ENCODE measurements at regions not wholly inside any gene's neighbourhood (a gene's known extent, or its start where the extent isn't known, plus 50 kb on each side); places are given as distances from the start of the nearest gene placed in this dataset.

DNA sequence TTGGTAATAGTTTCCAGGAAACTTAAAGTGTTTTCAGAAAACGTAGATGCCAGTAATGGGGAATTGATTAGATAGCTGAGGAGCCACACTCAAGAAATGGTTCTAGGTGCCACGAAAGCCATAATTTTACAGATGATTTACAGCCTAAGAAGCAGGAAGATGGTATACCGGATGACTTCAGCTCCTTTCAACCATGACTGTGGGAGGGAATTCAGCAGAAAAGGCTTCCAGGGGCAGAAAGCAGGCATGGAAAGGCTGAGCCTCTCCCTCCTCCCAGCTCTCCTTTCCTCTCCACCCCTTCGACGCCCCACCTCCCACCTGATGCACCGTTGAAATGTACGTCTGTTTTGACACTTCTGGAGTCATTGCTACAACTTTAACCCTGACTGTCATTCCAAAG is 68.6 kb upstream of the SMIM21 start:
- Histone ChIP-seq H3K36me3 (replicated peaks in 1 of 2; ENCODE audit: control insufficient read depth in 1 of 2, insufficient read depth in 2 of 2, low read length in 2 of 2) (no peaks in the 10 kb centered on the region), H3K9me3 (replicated peaks in 1 of 2; ENCODE audit: control insufficient read depth in 1 of 2, insufficient read depth in 1 of 2, low read length in 2 of 2) (no peaks in the 10 kb centered on the region), H3K27me3 (ENCODE audit: control insufficient read depth in 2 of 2, insufficient read depth in 2 of 2, low read length in 2 of 2) (peaks cover 2% of the 10 kb centered on the region in 2 donors), H3K79me2 (ENCODE audit: insufficient read depth, low read length) (no peaks in the 10 kb centered on the region), H2AFZ (ENCODE audit: insufficient read depth, low read depth, low read length, poor library complexity, severe bottlenecking) (no peak overlapping the region), H3K27ac (ENCODE audit: low read depth in 1 of 2, low read length in 2 of 2) (no peak overlapping the region), H3K4me2 (replicated peaks; ENCODE audit: extremely low read depth, low read length, poor library complexity, severe bottlenecking) (no peak overlapping the region), H3K4me1 (ENCODE audit: control insufficient read depth in 1 of 2, insufficient read depth in 2 of 2, low read length in 2 of 2) (no peaks in the 10 kb centered on the region), H3K4me3 (replicated peaks in 1 of 3; ENCODE audit: low read depth in 2 of 3, low read length in 3 of 3) (no peak overlapping the region), H4K20me1 (ENCODE audit: insufficient read depth, low read length) (no peaks in the 10 kb centered on the region), H3K9ac (ENCODE audit: insufficient read depth, low read length, poor library complexity, severe bottlenecking) (no peak overlapping the region)
- 67% methylated on average over 1 of the region's 7 CpGs for WGBS (ENCODE audit: insufficient coverage)
- no peak for DNase-seq
- Mint-ChIP-seq H3K27ac (no peak overlapping the region), H3K4me3 (no peak overlapping the region), H3K9me3 (no peaks in the 10 kb centered on the region), H3K27me3 (ENCODE audit: low read depth in 3 of 3) (peaks cover 0 to 10% (median 4%) of the 10 kb centered on the region in 3 donors), H3K36me3 (no peaks in the 10 kb centered on the region), H3K4me1 (no peaks in the 10 kb centered on the region)
- intact Hi-C loops (cut with micrococcal nuclease), result no loop called here
- no peak for TF ChIP-seq CTCF (IDR thresholded peaks at IDR 0.05)

GRCh38 chr18:75492852-75493251 is 65.3 kb upstream of the SMIM21 start:
- WGBS (ENCODE audit: insufficient coverage), result 100% methylated on average over 1 of the region's 2 CpGs
- H3K27me3 Mint-ChIP-seq (ENCODE audit: low read depth in 3 of 3), result peaks cover 0 to 9% (median 2%) of the 10 kb centered on the region in 3 donors
- H3K36me3 Mint-ChIP-seq, result no peaks in the 10 kb centered on the region
- no peaks in the 10 kb centered on the region for H3K9me3 Mint-ChIP-seq
- no peak overlapping the region for H3K4me3 Mint-ChIP-seq
- no peak overlapping the region for H3K27ac Mint-ChIP-seq
- no peak for TF ChIP-seq CTCF (IDR thresholded peaks at IDR 0.05)
- Histone ChIP-seq H4K20me1 (ENCODE audit: insufficient read depth, low read length) (no peaks in the 10 kb centered on the region), H3K4me2 (replicated peaks; ENCODE audit: extremely low read depth, low read length, poor library complexity, severe bottlenecking) (no peak overlapping the region), H3K36me3 (replicated peaks in 1 of 2; ENCODE audit: control insufficient read depth in 1 of 2, insufficient read depth in 2 of 2, low read length in 2 of 2) (no peaks in the 10 kb centered on the region), H3K27me3 (ENCODE audit: control insufficient read depth in 2 of 2, insufficient read depth in 2 of 2, low read length in 2 of 2) (peaks cover 0 to 2% of the 10 kb centered on the region in 2 donors), H3K27ac (ENCODE audit: low read depth in 1 of 2, low read length in 2 of 2) (no peak overlapping the region), H3K4me3 (replicated peaks in 1 of 3; ENCODE audit: low read depth in 2 of 3, low read length in 3 of 3) (no peak overlapping the region), H2AFZ (ENCODE audit: insufficient read depth, low read depth, low read length, poor library complexity, severe bottlenecking) (no peak overlapping the region), H3K9ac (ENCODE audit: insufficient read depth, low read length, poor library complexity, severe bottlenecking) (no peak overlapping the region), H3K9me3 (replicated peaks in 1 of 2; ENCODE audit: control insufficient read depth in 1 of 2, insufficient read depth in 1 of 2, low read length in 2 of 2) (no peaks in the 10 kb centered on the region), H3K4me1 (ENCODE audit: control insufficient read depth in 1 of 2, insufficient read depth in 2 of 2, low read length in 2 of 2) (no peaks in the 10 kb centered on the region), H3K79me2 (ENCODE audit: insufficient read depth, low read length) (no peaks in the 10 kb centered on the region)
- no peaks in the 10 kb centered on the region for H3K4me1 Mint-ChIP-seq
- DNase-seq, result no peak
- intact Hi-C loops (cut with micrococcal nuclease), result no loop called here
